ENCODE measurements at regions not wholly inside any gene's neighbourhood (a gene's known extent, or its start where the extent isn't known, plus 50 kb on each side); places are given as distances from the start of the nearest gene placed in this dataset.

DNA sequence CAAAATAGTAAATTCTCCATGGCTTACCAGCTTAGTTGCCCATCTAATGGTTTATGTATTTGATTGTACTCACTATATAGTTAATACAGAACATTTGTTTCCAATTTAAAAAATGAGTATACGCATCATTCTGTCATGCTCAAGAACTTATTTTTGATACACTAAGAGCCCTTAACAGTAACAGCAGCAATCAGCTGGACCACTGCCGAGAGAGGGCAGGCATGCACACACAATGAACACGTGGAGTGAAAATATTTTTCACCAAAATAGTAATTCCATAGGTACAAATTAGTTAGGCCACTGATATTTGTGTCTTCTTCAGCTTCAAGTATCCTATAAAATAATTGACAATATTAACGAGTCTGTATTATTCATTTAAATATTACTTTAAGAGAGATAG is 109.9 kb downstream of the KLF12 start:
- TF ChIP-seq CTCF (IDR thresholded peaks at IDR 0.05; ENCODE audit: unreplicated experiment), result no peak
- H3K36me3 Mint-ChIP-seq (ENCODE audit: low read depth, unreplicated experiment), result peaks cover 9% of the 10 kb centered on the region
- peaks cover 1% of the 10 kb centered on the region for H3K27me3 Mint-ChIP-seq (ENCODE audit: unreplicated experiment)
- DNase-seq (ENCODE audit: low spot score), result no peak
- H3K27ac Mint-ChIP-seq (ENCODE audit: unreplicated experiment), result no peak overlapping the region
- no peak overlapping the region for H3K4me3 Mint-ChIP-seq (ENCODE audit: unreplicated experiment)
- no peaks in the 10 kb centered on the region for H3K9me3 Mint-ChIP-seq (ENCODE audit: unreplicated experiment)
- peaks cover 28% of the 10 kb centered on the region for H3K4me1 Mint-ChIP-seq (ENCODE audit: unreplicated experiment)

DNA sequence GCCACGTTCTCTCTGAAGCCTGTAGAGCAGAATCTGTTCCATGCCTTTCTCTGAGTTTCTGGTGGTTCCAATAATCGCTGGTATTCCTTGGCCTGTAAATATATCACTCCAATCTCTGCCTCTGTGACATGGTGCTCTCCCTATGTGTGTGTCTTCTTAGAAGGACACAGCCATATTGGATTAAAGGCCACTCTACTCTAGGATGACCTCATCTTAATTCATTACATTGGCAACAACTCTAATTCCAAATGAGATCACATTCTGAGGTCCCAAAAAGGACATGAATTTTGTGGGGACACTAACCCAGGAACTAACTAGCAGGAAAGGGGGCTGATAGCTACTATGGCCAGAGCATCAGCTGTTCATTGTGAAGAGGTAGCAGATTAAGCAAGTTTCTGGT is 110.7 kb downstream of the KLF12 start:
- Mint-ChIP-seq H3K4me1 (ENCODE audit: unreplicated experiment) (peaks cover 28% of the 10 kb centered on the region), H3K27me3 (ENCODE audit: unreplicated experiment) (peaks cover 1% of the 10 kb centered on the region), H3K4me3 (ENCODE audit: unreplicated experiment) (no peak overlapping the region), H3K27ac (ENCODE audit: unreplicated experiment) (no peak overlapping the region), H3K9me3 (ENCODE audit: unreplicated experiment) (no peaks in the 10 kb centered on the region), H3K36me3 (ENCODE audit: low read depth, unreplicated experiment) (peaks cover 9% of the 10 kb centered on the region)
- TF ChIP-seq CTCF (IDR thresholded peaks at IDR 0.05; ENCODE audit: unreplicated experiment), result no peak
- no peak for DNase-seq (ENCODE audit: low spot score)

DNA sequence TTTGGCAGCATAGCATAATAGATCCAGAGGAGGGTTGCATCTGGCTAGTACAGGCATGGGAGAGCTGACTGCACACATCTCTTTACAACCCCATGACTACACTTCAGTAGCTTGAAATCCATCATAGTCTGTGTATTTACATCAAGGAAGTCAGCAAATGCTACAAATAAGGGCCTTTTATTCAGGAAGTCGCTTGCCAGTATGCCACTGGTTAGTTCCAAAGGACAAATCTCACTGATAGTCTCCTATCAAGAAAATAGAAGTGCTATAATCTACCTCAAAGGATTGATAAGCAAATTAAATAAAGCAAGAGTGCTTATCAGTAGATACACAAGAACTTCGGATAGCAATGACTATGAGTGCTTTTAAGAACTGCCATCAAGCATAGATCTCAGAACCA is 112.7 kb downstream of the KLF12 start:
- peaks cover 12% of the 10 kb centered on the region for H3K4me1 Mint-ChIP-seq (ENCODE audit: unreplicated experiment)
- no peaks in the 10 kb centered on the region for H3K9me3 Mint-ChIP-seq (ENCODE audit: unreplicated experiment)
- H3K4me3 Mint-ChIP-seq (ENCODE audit: unreplicated experiment), result no peak overlapping the region
- DNase-seq (ENCODE audit: low spot score), result no peak
- no peaks in the 10 kb centered on the region for H3K27me3 Mint-ChIP-seq (ENCODE audit: unreplicated experiment)
- peaks cover 9% of the 10 kb centered on the region for H3K36me3 Mint-ChIP-seq (ENCODE audit: low read depth, unreplicated experiment)
- TF ChIP-seq CTCF (IDR thresholded peaks at IDR 0.05; ENCODE audit: unreplicated experiment), result no peak
- no peak overlapping the region for H3K27ac Mint-ChIP-seq (ENCODE audit: unreplicated experiment)

GRCh38 chr13:74018062-74018431 is 116.2 kb downstream of the KLF12 start:
- Mint-ChIP-seq H3K27ac (ENCODE audit: unreplicated experiment) (no peak overlapping the region), H3K27me3 (ENCODE audit: unreplicated experiment) (peaks cover 2% of the 10 kb centered on the region), H3K9me3 (ENCODE audit: unreplicated experiment) (no peaks in the 10 kb centered on the region), H3K36me3 (ENCODE audit: low read depth, unreplicated experiment) (peaks cover 5% of the 10 kb centered on the region), H3K4me3 (ENCODE audit: unreplicated experiment) (no peak overlapping the region), H3K4me1 (ENCODE audit: unreplicated experiment) (no peaks in the 10 kb centered on the region)
- DNase-seq (ENCODE audit: low spot score), result no peak
- TF ChIP-seq CTCF (IDR thresholded peaks at IDR 0.05; ENCODE audit: unreplicated experiment), result no peak

- Mint-ChIP-seq H3K27me3 (ENCODE audit: unreplicated experiment) (peaks cover 2% of the 10 kb centered on the region), H3K4me1 (ENCODE audit: unreplicated experiment) (no peaks in the 10 kb centered on the region), H3K27ac (ENCODE audit: unreplicated experiment) (no peak overlapping the region), H3K9me3 (ENCODE audit: unreplicated experiment) (no peaks in the 10 kb centered on the region), H3K36me3 (ENCODE audit: low read depth, unreplicated experiment) (peaks cover under 1% of the 10 kb centered on the region), H3K4me3 (ENCODE audit: unreplicated experiment) (no peak overlapping the region)
- TF ChIP-seq CTCF (IDR thresholded peaks at IDR 0.05; ENCODE audit: unreplicated experiment), result no peak
- no peak for DNase-seq (ENCODE audit: low spot score)
Measured at GRCh38 chr13:74017301-74018061, 116.7 kb downstream of the KLF12 start.

Data from endothelial cell (in vitro differentiated cells).